ENCODE measurements at regions not wholly inside any gene's neighbourhood (a gene's known extent, or its start where the extent isn't known, plus 50 kb on each side); places are given as distances from the start of the nearest gene placed in this dataset.

GRCh38 chr2:78839259-78839658 is 186.2 kb upstream of the REG3G start:
- TF ChIP-seq CTCF (IDR thresholded peaks at IDR 0.05; ENCODE audit: low read length) (no peak), EZH2 (IDR thresholded peaks at IDR 0.05; ENCODE audit: borderline replicate concordance, low read length) (no peak)

Data from OCI-LY1 (cell line).